Activated CD4-positive, alpha-beta T cell treated with anti-CD3 and anti-CD28 coated beads, Interleukin-2, amount 10 ng/mL, durations not matched to agents 24 days and 14 days (primary cell): ENCODE measurements at regions not wholly inside any gene's neighbourhood (a gene's known extent, or its start where the extent isn't known, plus 50 kb on each side); places are given as distances from the start of the nearest gene placed in this dataset.

Experiments used
- DNase-seq: peaks from one replicate; pipeline ENCODE4 v3.0.0; 2022
- H3K27ac Mint-ChIP-seq: one replicate; pipeline ENCODE4 v1.8.0; 2022; ENCODE audit warnings: mild to moderate bottlenecking, mixed read lengths
- H3K27me3 Mint-ChIP-seq: one replicate; pipeline ENCODE4 v1.8.0; 2022; ENCODE audit warnings: mixed read lengths
- H3K36me3 Mint-ChIP-seq: one replicate; pipeline ENCODE4 v1.8.0; 2022; ENCODE audit warnings: low read depth, mild to moderate bottlenecking, mixed read lengths
- H3K4me1 Mint-ChIP-seq: one replicate; pipeline ENCODE4 v1.8.0; 2021; ENCODE audit warnings: mixed read lengths
- H3K4me3 Mint-ChIP-seq: one replicate; pipeline ENCODE4 v1.8.0; 2022; ENCODE audit warnings: mild to moderate bottlenecking, moderate library complexity, mixed read lengths
- H3K9me3 Mint-ChIP-seq: one replicate; pipeline ENCODE4 v1.8.0; 2021; ENCODE audit warnings: mixed read lengths
- intact Hi-C: fragments of 100-400 bp; cut with micrococcal nuclease; formaldehyde crosslinking; loops from one replicate; pipeline ENCODE4 v1.15.1; 2023

DNA sequence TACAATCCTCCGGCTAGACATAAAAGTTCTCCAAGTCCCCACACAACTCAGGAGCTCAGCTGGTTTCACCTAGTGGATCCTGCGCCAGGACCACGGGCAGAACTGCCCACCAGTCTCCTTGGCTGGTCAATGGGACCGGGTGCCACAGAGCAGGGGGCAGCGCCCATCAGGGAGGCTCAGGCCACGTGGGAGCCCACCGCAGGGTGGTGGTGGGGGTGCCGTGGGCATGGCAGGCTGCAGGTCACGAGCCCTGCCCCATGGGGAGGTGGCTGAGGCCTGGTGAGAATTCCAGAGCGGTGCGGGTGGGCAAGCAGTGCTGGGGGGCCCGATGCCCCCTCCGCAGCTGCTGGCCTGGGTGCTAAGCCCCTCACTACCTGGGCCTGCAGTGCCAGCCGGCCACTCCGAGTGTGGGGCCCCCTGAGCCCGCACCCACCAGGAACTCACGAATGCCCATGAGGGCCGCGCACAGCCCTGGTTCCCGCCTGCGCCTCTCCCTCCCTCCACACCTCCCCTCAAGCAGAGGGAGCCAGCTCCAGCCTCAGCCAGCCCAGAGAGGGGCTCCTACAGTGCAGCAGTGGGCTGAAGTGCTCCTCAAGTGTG lies 1091.9 kb upstream of the TENM4 start:
- intact Hi-C loops, result no loop called here
- Mint-ChIP-seq H3K27ac (no peak overlapping the region), H3K4me1 (no peaks in the 10 kb centered on the region), H3K36me3 (no peaks in the 10 kb centered on the region), H3K4me3 (no peak overlapping the region), H3K9me3 (peaks cover 4% of the 10 kb centered on the region), H3K27me3 (no peaks in the 10 kb centered on the region)
- DNase-seq, result no peak

GRCh38 chr11:80529726-80530125 lies 1088.9 kb upstream of the TENM4 start:
- intact Hi-C loops, result no loop called here
- Mint-ChIP-seq H3K36me3 (no peaks in the 10 kb centered on the region), H3K4me1 (no peaks in the 10 kb centered on the region), H3K4me3 (no peak overlapping the region), H3K9me3 (peaks cover 4% of the 10 kb centered on the region), H3K27me3 (no peaks in the 10 kb centered on the region), H3K27ac (no peak overlapping the region)
- no peak for DNase-seq

DNA sequence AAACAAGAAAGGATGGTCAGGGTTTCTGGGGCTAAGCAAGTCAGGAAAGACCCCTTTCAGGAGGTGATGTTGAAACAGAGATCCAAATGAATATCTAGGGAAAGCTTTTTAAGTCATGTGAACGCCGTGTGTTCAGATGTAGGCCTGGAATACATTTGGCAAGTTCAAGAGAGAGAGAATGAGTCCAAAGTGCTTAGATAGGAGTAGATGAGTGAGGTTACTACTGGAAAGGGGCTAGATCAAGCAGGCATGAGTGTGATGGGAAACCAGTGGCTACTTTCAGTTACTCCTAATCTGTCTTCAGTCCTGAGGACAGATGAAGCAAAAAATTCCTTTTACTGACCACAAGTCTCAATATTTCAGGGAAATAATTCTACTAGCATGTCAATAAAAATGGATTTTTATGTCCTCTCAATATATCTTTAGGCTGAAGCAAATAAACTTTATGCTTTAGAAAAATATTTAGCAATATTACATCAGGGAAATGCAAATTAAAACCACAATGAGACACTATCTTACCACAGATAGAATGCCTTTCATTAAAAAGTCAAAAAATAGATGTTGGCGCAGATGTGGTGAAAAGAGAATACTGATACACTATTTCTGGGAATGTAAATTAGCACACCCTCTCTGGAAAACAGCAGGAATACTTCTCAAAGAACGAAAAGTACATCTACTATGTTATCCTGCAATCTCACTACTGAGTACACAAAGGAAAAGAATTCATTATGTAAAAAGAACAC lies 1085.0 kb upstream of the TENM4 start:
- Mint-ChIP-seq H3K4me3 (no peak overlapping the region), H3K27ac (no peak overlapping the region), H3K36me3 (no peaks in the 10 kb centered on the region), H3K27me3 (no peaks in the 10 kb centered on the region), H3K4me1 (no peaks in the 10 kb centered on the region), H3K9me3 (no peaks in the 10 kb centered on the region)
- DNase-seq, result no peak
- intact Hi-C loops, result no loop called here

DNA sequence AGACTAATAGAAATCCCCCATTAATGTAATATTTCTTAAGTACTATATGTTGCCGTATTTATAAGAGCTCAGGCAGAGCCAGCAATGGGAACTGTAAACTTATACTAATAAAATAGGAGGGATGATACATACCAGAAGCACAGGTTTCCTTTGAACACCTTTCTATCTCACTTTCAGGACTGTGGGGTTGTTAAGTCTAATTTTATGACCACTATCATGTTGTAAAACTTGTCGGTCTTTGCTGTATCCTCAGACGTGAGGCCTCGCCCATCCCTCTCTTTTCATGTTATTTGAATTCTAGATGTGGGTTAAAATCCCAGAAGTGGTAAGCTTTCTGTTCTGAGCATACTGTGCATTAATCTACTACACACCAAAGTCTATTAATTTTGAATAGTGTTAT lies 1083.5 kb upstream of the TENM4 start:
- intact Hi-C loops, result no loop called here
- Mint-ChIP-seq H3K27me3 (no peaks in the 10 kb centered on the region), H3K36me3 (no peaks in the 10 kb centered on the region), H3K9me3 (no peaks in the 10 kb centered on the region), H3K4me3 (no peak overlapping the region), H3K27ac (no peak overlapping the region), H3K4me1 (no peaks in the 10 kb centered on the region)
- DNase-seq, result no peak

DNA sequence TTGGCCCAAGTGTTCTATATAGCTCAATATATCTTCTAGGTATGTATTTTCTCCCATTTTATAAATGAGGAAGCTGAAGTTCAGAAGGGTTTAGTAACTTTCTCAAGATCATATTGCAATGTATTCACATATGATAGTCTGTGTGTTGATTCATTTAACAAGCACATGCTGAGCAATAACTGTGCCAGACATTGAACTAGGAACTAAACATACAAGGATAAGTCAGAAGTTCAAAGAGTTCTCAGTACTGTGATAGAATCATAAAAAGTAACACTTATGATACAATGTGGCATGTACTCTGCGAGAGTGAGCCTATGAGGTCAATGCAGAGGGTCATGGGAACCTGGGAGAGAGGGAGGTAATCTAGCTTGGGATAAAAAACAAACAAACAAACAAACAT lies 1082.2 kb upstream of the TENM4 start:
- Mint-ChIP-seq H3K4me3 (no peak overlapping the region), H3K9me3 (no peaks in the 10 kb centered on the region), H3K36me3 (no peaks in the 10 kb centered on the region), H3K4me1 (no peaks in the 10 kb centered on the region), H3K27me3 (no peaks in the 10 kb centered on the region), H3K27ac (no peak overlapping the region)
- DNase-seq, result no peak
- intact Hi-C loops, result no loop called here

GRCh38 chr11:80521592-80521991 lies 1080.8 kb upstream of the TENM4 start:
- Mint-ChIP-seq H3K4me3 (no peak overlapping the region), H3K9me3 (peaks cover 4% of the 10 kb centered on the region), H3K27me3 (no peaks in the 10 kb centered on the region), H3K4me1 (no peaks in the 10 kb centered on the region), H3K36me3 (no peaks in the 10 kb centered on the region), H3K27ac (no peak overlapping the region)
- intact Hi-C loops, result no loop called here
- no peak for DNase-seq

DNA sequence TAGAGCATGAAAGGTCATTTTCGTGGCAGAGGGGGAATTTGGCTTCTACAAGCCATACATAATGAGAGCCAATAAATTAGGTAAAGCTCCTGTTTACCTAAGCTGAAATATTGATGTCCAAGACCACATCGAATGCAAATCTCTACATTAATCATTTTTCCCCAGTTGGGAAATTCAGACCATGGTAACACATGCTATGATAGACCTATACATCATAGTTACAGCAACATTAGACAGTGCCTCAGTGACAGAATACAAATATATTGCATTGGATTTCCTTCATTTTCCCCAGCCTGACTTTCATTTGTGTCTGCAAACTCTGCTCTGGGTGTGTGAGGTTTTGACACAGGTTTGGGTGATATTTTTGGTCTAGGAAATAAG lies 1079.7 kb upstream of the TENM4 start:
- no peaks in the 10 kb centered on the region for H3K4me1 Mint-ChIP-seq
- DNase-seq, result no peak
- no peak overlapping the region for H3K4me3 Mint-ChIP-seq
- intact Hi-C loops, result no loop called here
- H3K27me3 Mint-ChIP-seq, result no peaks in the 10 kb centered on the region
- H3K9me3 Mint-ChIP-seq, result peaks cover 4% of the 10 kb centered on the region
- no peak overlapping the region for H3K27ac Mint-ChIP-seq
- H3K36me3 Mint-ChIP-seq, result no peaks in the 10 kb centered on the region

DNA sequence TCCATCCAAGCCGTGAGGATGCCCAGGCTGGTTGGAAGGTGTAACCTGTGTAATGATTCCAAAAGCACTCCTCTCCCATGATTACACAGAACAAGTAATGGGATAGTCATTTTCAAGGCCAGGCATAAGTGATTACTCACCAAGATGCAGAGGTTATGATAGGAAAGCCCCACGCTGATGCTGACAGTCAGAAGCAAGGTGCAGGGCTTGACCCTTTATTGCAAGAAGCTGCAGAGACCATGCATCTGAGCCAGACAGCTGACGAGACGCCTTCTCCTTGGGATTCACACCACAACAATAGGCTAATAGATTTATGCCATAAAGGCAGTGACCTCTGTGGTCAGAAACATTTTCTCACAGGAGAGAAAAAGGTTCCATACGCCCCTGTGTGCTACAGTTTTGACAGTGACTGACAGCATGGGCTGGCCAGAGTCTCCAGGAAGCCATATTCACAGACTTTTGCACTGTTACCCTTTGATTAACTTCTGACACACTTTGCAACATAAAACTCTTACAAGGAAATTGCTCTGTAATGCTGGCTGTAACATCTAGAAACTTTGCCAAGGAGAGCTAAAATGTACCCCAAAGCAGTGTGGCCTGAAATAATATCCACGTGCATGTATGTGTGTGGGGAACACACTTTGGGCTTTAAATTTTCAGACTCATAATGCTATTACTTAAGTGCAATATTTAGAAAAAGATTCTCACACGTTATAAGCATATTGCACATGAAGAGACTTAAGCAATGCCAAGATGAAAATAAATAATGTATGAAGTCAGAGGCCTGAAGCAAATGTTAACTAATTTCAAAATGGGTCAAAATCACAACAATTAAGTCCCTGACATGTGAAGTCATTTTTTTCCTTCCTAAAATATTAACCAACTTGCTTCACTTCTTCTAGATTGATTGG lies 1079.0 kb upstream of the TENM4 start:
- Mint-ChIP-seq H3K36me3 (no peaks in the 10 kb centered on the region), H3K27me3 (no peaks in the 10 kb centered on the region), H3K4me3 (no peak overlapping the region), H3K9me3 (peaks cover 4% of the 10 kb centered on the region), H3K4me1 (no peaks in the 10 kb centered on the region), H3K27ac (no peak overlapping the region)
- DNase-seq, result no peak
- intact Hi-C loops, result no loop called here

- H3K4me1 Mint-ChIP-seq, result no peaks in the 10 kb centered on the region
- no peak overlapping the region for H3K27ac Mint-ChIP-seq
- no peaks in the 10 kb centered on the region for H3K36me3 Mint-ChIP-seq
- H3K4me3 Mint-ChIP-seq, result no peak overlapping the region
- no peak for DNase-seq
- intact Hi-C loops, result no loop called here
- peaks cover 4% of the 10 kb centered on the region for H3K9me3 Mint-ChIP-seq
- no peaks in the 10 kb centered on the region for H3K27me3 Mint-ChIP-seq
Measured at GRCh38 chr11:80517701-80518100, 1076.9 kb upstream of the TENM4 start.

DNA sequence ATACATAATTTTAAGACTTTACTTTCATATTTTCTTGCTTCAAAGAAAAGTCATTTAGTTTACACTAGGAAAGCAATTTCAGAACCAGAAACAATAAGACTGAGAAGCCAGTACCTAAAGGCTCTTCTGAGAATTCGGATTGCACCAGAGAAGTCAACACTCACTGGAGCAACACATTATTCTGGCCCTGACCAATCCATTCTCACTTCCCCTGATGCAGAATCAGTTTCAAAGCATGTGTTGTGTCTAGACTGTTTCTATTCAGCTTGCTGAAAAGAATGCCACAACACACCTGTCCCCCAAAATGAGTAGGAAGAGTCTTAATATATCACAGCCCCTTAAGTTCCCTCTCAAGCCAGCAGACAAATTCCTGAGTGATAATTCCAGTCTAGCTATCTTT lies 1074.3 kb upstream of the TENM4 start:
- no peak overlapping the region for H3K4me3 Mint-ChIP-seq
- intact Hi-C loops, result no loop called here
- no peak for DNase-seq
- H3K27ac Mint-ChIP-seq, result no peak overlapping the region
- H3K9me3 Mint-ChIP-seq, result peaks cover 4% of the 10 kb centered on the region
- H3K4me1 Mint-ChIP-seq, result no peaks in the 10 kb centered on the region
- H3K27me3 Mint-ChIP-seq, result no peaks in the 10 kb centered on the region
- H3K36me3 Mint-ChIP-seq, result no peaks in the 10 kb centered on the region

DNA sequence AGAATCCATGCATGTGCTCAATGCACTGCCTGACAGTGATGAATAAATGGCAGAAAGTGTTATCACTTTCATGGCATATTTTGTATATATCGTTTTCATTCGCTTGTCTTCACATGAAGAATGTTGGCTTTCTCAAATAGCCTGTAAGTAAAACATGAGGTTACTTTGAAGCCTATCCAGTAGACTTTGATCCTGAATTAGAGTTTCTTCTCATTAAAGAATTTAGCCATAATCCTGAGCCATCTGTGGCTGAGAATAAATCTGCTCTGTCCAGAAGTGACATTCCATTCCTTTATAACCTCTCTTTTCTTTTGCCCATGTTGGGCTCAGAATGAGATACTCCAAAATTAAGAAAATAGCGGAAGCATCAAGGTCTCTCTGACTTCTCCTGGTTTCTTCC lies 1071.7 kb upstream of the TENM4 start:
- H3K9me3 Mint-ChIP-seq, result peaks cover 15% of the 10 kb centered on the region
- no peaks in the 10 kb centered on the region for H3K4me1 Mint-ChIP-seq
- DNase-seq, result no peak
- no peak overlapping the region for H3K4me3 Mint-ChIP-seq
- H3K27me3 Mint-ChIP-seq, result no peaks in the 10 kb centered on the region
- intact Hi-C loops, result no loop called here
- H3K36me3 Mint-ChIP-seq, result no peaks in the 10 kb centered on the region
- no peak overlapping the region for H3K27ac Mint-ChIP-seq

- DNase-seq, result no peak
- Mint-ChIP-seq H3K27ac (no peak overlapping the region), H3K9me3 (peaks cover 12% of the 10 kb centered on the region), H3K36me3 (no peaks in the 10 kb centered on the region), H3K4me1 (no peaks in the 10 kb centered on the region), H3K27me3 (no peaks in the 10 kb centered on the region), H3K4me3 (no peak overlapping the region)
- intact Hi-C loops, result no loop called here
Measured at GRCh38 chr11:80505771-80506170, 1064.9 kb upstream of the TENM4 start.

DNA sequence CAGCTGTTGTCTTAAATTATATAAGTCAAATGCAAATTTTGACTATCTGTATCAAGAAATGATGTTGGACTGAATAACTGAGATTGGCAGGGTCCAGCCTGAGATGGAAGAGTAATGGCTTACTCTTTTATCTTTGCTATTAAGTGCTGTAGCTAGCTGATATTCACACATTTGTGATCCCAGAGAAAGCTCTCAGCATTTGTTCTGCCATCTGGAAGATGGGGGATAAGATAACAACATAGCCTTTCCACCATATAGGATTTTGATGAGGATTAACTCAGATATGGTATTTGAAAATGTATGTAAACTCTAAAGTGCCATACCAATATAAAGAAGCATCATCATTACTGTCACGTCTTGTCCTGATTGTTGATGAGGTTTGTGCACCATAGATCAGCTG lies 1063.2 kb upstream of the TENM4 start:
- no peaks in the 10 kb centered on the region for H3K4me1 Mint-ChIP-seq
- H3K27ac Mint-ChIP-seq, result no peak overlapping the region
- H3K36me3 Mint-ChIP-seq, result no peaks in the 10 kb centered on the region
- no peaks in the 10 kb centered on the region for H3K27me3 Mint-ChIP-seq
- no peak for DNase-seq
- intact Hi-C loops, result no loop called here
- H3K4me3 Mint-ChIP-seq, result no peak overlapping the region
- H3K9me3 Mint-ChIP-seq, result peaks cover 8% of the 10 kb centered on the region

GRCh38 chr11:80502511-80502910 lies 1061.7 kb upstream of the TENM4 start:
- intact Hi-C loops, result no loop called here
- H3K27ac Mint-ChIP-seq, result no peak overlapping the region
- H3K4me1 Mint-ChIP-seq, result no peaks in the 10 kb centered on the region

More at GRCh38 chr11:80502511-80502910, 1061.7 kb upstream of the TENM4 start:
- no peak overlapping the region for H3K4me3 Mint-ChIP-seq
- H3K9me3 Mint-ChIP-seq, result peaks cover under 1% of the 10 kb centered on the region
- DNase-seq, result no peak
- no peaks in the 10 kb centered on the region for H3K27me3 Mint-ChIP-seq
- no peaks in the 10 kb centered on the region for H3K36me3 Mint-ChIP-seq
